Right lobe of liver (tissue), 4 donors: ENCODE measurements at regions not wholly inside any gene's neighbourhood (a gene's known extent, or its start where the extent isn't known, plus 50 kb on each side); places are given as distances from the start of the nearest gene placed in this dataset.

Experiments used
- CTCF ChIP-seq, 4 donors: fragments of 200-600 bp in 3 of 4; fragments of 450-650 bp in 1 of 4; IDR thresholded peaks; one replicate each; pipeline versions ENCODE4 v1.5.1 to v1.8.0; 2016 to 2022; ENCODE audit warnings: antibody characterized with exemption in 4 of 4, mild to moderate bottlenecking in 2 of 4
- POLR2A ChIP-seq: fragments of 450-650 bp; IDR thresholded peaks from one replicate; pipeline ENCODE4 v1.6.1; 2017; ENCODE audit warnings: antibody characterized with exemption, mild to moderate bottlenecking
- donor health status: DM: no; HTN: no; CAD: no.
- donor health status: DM: no; HTN: no; CAD: no.
- donor health status: DM: no; HTN: yes; CAD: no.

GRCh38 chr10:6787091-6787490 is 207.0 kb upstream of the PRKCQ start:
- TF ChIP-seq POLR2A (no peak), CTCF (IDR thresholded peaks at IDR 0.05) (no peak)
